ENCODE measurements at regions not wholly inside any gene's neighbourhood (a gene's known extent, or its start where the extent isn't known, plus 50 kb on each side); places are given as distances from the start of the nearest gene placed in this dataset.

DNA sequence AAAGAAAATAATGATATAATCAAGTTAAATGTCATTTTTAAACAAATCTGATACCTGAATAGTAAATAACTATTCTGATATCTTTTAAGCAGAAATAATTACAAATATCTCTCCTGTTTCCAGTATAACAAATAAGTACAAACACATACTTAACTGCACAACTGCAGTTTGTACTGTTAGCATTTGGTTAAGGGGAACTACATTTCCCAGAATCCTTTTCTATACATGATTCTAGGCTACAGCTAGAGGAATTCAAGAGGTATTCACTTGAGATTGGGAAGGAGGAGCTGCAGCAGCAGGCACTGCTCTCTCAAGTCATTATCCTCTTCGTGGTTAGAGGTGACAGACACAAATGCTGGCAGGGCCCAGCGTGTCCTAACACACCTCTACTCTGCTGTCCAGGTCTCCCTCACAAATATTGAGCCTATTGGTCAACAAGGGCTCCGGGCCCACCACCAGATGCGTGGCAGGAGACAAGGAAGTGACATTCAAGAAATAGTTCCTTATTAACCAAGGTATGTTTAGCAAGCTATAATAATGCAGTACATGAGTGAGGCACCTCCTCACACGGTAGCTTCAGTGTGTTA, 255.1 kb upstream of the MKLN1 start:
- Histone ChIP-seq H3K36me3 (peaks cover 0 to 26% (median 0%) of the 10 kb centered on the region in 3 donors), H3K9me3 (no peaks in the 10 kb centered on the region), H3K27me3 (no peaks in the 10 kb centered on the region), H3K4me1 (peaks cover 0 to 96% (median 56%) of the 10 kb centered on the region in 4 donors), H3K27ac (peak overlapping the region in 3 of 4 donors; percentile 36 to 86 (median 76)), H3K4me3 (peak overlapping the region in 2 of 4 donors; percentile 2 to 12)
- no peak for DNase-seq (ENCODE audit: low spot score in 2 of 2)
- TF ChIP-seq CTCF (IDR thresholded peaks at IDR 0.05) (no peak), EP300 (IDR thresholded peaks at IDR 0.05) (no peak), POLR2A (IDR thresholded peaks at IDR 0.05) (no peak)
- 75% methylated on average over 5 of the region's 5 CpGs for WGBS, 2 donors

GRCh38 chr7:131074043-131074442, 253.6 kb upstream of the MKLN1 start:
- peaks cover 0 to 90% (median 51%) of the 10 kb centered on the region in 4 donors for H3K4me1 ChIP-seq
- peaks cover 0 to 34% (median 0%) of the 10 kb centered on the region in 3 donors for H3K36me3 ChIP-seq
- H3K9me3 ChIP-seq: no peaks in the 10 kb centered on the region
- peak overlapping the region in 2 of 4 donors; percentile 33 to 78 for H3K27ac ChIP-seq
- no peak for DNase-seq (ENCODE audit: low spot score in 2 of 2)
- 100% methylated on average over 1 of the region's 1 CpG for WGBS, 2 donors
- no peak for TF ChIP-seq POLR2A (IDR thresholded peaks at IDR 0.05)
- TF ChIP-seq EP300 (IDR thresholded peaks at IDR 0.05): no peak
- TF ChIP-seq CTCF (IDR thresholded peaks at IDR 0.05): no peak
- H3K27me3 ChIP-seq: no peaks in the 10 kb centered on the region
- H3K4me3 ChIP-seq: no peak overlapping the region

DNA sequence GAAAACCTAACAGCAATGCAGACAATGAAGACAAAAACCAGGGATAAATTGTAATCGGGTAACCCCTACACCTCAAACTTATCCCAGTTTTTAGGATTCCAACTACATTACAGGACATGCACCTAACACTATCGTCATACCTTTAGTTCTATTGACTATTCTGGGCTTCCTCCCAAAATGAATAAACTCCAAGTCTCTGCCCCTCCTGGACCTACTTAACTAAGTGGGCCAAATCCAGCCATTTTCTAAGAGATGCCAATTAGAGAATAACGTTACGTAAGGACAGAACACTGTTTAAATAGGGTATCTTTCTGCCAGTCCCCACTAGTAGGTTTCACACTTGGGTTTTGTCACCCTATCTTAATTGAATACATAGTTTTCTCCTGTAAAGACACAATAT, 253.1 kb upstream of the MKLN1 start:
- H3K27me3 ChIP-seq: no peaks in the 10 kb centered on the region
- no peak for TF ChIP-seq EP300 (IDR thresholded peaks at IDR 0.05)
- no peak for TF ChIP-seq CTCF (IDR thresholded peaks at IDR 0.05)
- no peak for TF ChIP-seq POLR2A (IDR thresholded peaks at IDR 0.05)
- DNase-seq (ENCODE audit: low spot score in 2 of 2): no peak
- H3K27ac ChIP-seq: peak overlapping the region in 2 of 4 donors; percentile 33 to 78
- WGBS, 2 donors: 86 to 95% methylated on average over 4 of the region's 4 CpGs
- H3K4me1 ChIP-seq: peaks cover 0 to 90% (median 51%) of the 10 kb centered on the region in 4 donors
- H3K4me3 ChIP-seq: no peak overlapping the region
- peaks cover 0 to 39% (median 0%) of the 10 kb centered on the region in 3 donors for H3K36me3 ChIP-seq
- H3K9me3 ChIP-seq: no peaks in the 10 kb centered on the region

DNA sequence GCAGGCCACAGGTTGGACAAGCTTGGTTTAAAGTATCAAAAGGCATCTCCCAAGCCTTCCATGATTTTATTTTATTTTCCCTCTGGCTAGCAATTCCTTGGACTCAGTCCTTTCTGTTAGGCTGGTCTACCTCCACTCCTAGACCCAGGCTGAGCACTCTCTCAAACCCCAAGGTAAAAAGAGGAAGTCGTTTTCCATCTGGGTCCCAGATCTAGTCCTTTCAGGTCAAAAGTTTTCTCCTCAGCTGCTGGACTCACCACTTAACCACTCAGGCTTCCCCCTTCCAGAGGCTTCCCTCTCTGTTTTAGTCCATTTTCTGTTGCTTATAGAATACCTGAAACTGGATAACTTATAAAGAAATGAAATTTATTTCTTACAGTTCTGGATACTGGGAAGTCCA, 252.3 kb upstream of the MKLN1 start:
- H3K4me1 ChIP-seq: peaks cover 0 to 90% (median 49%) of the 10 kb centered on the region in 4 donors
- peak overlapping the region in 2 of 4 donors; percentile 54 to 78 for H3K27ac ChIP-seq
- TF ChIP-seq CTCF (IDR thresholded peaks at IDR 0.05) (no peak), EP300 (IDR thresholded peaks at IDR 0.05) (no peak), POLR2A (IDR thresholded peaks at IDR 0.05) (no peak)
- no peak overlapping the region for H3K4me3 ChIP-seq
- peaks cover 0 to 47% (median 0%) of the 10 kb centered on the region in 3 donors for H3K36me3 ChIP-seq
- no peaks in the 10 kb centered on the region for H3K27me3 ChIP-seq
- DNase-seq (ENCODE audit: low spot score in 2 of 2): no peak
- H3K9me3 ChIP-seq: no peaks in the 10 kb centered on the region
- 68 to 69% methylated on average over 1 of the region's 1 CpG for WGBS, 2 donors

- Histone ChIP-seq H3K9me3 (no peaks in the 10 kb centered on the region), H3K36me3 (peaks cover 0 to 51% (median 0%) of the 10 kb centered on the region in 3 donors), H3K27me3 (no peaks in the 10 kb centered on the region), H3K27ac (peak overlapping the region in 2 of 4 donors; percentile 54 to 78), H3K4me1 (peaks cover 0 to 92% (median 49%) of the 10 kb centered on the region in 4 donors), H3K4me3 (no peak overlapping the region)
- WGBS, 2 donors: 36 to 51% methylated on average over 3 of the region's 3 CpGs
- DNase-seq (ENCODE audit: low spot score in 2 of 2): no peak
- TF ChIP-seq CTCF (IDR thresholded peaks at IDR 0.05) (no peak), POLR2A (IDR thresholded peaks at IDR 0.05) (no peak), EP300 (IDR thresholded peaks at IDR 0.05) (no peak)
Measured at GRCh38 chr7:131076032-131076431, 251.6 kb upstream of the MKLN1 start.

All from tibial nerve (tissue), 4 donors.